ENCODE measurements at regions not wholly inside any gene's neighbourhood (a gene's known extent, or its start where the extent isn't known, plus 50 kb on each side); places are given as distances from the start of the nearest gene placed in this dataset.
A peak's percentile ranks its signal among the peaks of the same experiment; 100 is the strongest.
"Not testable (repeated sequence)": the region's sequence is repeated elsewhere in the genome, so short reads cannot be mapped to it uniquely, and the experiment has no call there.

DNA sequence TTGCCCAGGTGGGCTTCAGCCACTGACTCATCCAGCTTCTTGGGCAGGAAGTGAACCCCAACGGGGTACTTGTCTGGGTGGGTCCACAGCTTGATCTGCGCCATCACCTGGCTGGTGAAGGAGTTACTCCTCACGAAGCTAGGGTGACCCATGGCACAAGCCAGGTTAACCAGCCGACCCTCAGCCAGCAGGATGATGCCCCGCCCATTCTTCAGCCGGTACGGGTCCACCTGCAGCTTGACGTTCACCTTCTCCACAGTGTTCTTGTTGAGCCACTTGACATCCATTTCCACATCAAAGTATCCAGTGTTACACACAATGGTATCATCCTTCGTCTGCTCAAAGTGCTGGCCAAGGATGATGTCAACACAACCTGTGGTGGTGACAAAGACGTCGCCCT lies 121.3 kb upstream of the NXPH2 start:
- DNase-seq: no peak

DNA sequence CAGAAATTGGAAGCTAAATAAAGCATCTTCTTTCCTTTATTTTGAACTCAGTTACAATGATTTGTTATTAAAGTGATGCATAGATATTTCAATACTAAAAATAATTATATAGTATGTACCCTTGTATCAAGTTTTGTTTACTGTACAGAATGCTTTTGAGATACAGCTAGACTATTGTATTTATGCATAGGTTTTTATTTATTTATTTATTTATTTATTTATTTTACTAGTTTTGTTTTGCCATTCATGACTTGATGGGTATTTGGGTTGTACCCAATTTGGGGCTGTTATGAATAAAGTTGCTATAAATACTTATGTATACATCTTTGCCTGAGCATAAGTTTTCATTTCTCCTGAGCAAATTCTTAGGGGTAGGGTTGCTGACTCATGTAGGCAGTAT lies 118.7 kb upstream of the NXPH2 start:
- no peak for DNase-seq

DNA sequence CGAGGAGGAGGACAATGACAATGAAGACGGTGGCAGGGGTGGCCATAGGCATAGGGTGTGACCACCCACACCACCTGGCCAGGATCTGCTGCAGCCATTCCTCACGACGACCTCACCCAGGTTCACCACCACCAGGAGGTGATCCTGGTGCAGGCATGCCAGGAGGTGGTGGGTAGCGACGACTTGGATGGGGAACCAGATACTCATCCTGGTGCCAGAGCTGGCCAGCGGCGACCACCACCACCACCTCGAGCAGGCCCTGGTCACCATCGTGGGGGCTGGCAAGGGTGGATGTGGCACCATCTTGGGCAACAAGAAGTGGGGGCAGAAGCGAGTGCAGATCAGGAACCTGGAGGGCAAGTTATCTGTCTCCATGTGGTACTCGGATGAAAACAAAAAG lies 117.1 kb upstream of the NXPH2 start:
- DNase-seq: no peak

DNA sequence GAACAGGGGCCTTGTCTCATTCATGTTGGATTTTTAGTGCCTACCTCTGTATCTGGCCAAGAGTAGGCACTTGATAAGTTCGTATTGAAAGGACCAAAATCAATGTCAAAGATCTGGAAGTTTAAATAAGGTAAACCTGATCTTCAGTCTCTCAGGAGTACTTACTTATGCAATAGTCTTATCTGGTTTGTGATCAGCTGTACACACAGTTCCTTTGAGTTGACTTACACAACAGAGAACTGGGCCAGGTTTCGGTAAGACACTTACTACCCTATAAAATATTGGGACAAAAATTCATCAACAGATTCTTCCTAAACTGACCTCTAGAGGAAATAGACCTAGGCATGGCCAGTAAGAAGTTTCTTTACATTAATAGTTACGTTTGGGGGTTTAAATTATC lies 113.6 kb upstream of the NXPH2 start:
- no peak for DNase-seq

DNA sequence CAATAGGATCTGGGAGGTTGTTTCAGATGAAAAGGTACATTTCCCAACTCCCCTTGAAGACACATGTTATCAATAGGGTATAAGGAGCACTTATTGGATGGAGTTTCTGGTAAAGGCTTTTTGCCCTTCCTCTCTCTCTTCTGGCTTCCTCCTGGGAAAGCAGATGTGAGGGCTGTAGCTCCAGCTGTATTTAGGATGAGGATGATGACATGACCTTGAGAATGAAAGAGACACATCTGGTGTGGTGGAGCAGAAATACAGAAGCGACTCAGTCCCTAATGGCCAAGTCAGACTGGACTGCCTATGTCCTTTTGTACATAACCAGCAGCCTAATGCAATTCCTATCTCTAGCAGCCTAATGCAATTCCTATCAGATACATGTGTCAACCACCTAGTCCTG lies 100.9 kb upstream of the NXPH2 start:
- no peak for DNase-seq

DNA sequence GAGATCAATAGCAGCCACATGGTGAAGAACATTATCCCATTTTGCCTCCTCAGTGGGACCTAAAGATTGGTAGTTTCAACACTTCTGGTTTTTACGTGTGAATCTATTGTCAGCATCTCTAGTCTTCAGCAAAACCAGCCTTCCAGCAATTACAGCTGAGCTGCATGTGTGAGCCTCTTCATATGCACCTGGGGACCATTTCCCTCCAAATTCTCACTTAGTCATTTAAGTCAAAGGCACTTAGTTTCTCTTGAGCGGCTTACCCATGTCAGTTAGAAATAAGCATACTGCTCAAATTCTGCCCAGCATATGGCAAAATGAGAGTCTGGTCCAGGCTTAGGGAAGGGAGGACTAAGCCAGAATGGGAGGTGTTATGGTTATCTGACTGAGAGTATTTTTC lies 99.7 kb upstream of the NXPH2 start:
- DNase-seq: no peak

DNA sequence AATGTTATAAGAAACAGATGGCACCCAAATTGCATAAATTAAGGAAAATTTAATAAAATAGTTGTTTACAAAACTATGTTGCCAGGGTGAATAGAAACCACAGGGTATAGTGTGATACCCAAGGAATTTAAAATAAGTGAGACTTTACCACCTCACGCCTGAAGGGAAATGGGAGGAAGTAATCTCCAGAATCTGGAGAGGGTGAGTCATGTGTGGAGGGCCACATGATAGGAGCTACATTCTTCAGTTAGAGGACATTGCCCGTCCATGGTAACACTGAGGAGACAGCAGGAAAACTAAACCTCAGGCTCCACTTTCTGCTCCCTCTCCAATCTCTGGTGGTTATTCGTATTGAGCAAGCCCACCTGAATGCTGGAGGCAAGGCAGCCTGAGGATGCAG lies 97.2 kb upstream of the NXPH2 start:
- no peak for DNase-seq

DNA sequence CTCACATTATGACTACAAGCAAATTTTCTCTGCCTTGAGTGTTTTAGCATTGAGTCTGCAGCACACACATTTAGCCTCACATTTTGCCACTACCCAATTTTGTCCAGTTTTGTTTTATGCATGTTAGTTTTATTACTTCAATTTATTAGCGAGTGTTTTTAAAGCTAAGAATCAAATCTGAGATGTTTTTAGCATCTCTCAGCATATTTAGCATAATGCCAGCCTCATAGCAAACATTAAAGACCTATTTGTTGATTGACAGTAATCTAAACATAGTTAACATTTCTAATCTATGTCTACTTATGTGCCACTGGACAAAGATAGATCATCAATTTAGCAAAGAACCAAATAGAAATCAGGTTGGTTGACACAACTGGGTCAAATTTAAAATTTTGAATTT lies 94.1 kb upstream of the NXPH2 start:
- DNase-seq: no peak

DNA sequence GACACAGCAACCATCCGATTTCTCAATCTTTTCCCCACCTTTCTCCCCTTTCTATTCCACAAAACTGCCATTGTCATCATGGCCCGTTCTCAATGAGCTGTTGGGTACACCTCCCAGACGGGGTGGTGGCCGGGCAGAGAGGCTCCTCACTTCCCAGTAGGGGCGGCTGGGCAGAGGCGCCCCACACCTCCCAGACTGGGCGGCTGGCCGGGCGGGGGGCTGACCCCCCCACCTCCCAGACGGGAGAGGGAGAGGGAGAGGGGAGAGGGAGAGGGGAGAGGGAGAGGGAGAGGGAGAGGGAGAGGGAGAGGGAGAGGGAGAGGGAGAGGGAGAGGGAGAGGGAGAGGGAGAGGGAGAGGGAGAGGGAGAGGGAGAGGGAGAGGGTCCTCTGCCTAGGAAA lies 91.9 kb upstream of the NXPH2 start:
- not testable (repeated sequence) for DNase-seq

DNA sequence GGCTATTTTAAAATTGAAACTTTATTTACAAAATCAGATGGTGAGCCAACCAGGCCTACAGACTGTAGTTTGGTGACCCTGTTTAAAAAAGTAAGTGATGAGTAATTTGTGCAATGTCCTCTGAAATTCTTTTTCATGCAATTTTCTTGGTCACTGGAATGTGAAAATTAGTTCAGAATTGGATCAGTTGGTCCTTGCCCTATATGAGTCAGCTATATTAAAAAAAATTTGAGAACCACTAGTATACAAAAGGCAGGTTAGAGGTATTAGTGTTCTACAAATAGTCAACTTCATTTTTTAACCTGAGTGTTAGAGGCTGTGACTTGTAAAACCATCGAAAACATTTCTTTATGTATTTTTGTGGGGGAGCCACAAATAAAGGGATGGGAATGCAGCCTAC lies 91.1 kb upstream of the NXPH2 start:
- DNase-seq: no peak

DNA sequence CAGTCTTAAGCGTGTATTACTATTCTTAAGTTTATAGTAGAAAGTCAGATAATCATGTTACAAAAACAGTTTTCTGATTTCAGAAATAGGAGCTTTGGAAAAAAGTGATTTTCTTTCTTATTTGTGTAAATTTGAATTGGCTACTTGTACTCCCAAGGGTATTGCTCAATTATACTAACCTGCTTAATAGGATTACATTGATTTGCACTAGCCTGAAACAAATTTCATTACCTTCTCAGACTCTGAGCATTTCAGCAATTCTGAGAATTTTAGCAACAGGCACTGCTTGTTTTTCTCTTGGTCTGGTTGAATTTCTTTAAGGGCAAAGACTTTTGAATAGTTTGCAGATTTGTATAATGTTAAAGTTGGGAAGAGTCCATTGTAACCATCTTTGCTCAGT lies 87.2 kb upstream of the NXPH2 start:
- DNase-seq: no peak

DNA sequence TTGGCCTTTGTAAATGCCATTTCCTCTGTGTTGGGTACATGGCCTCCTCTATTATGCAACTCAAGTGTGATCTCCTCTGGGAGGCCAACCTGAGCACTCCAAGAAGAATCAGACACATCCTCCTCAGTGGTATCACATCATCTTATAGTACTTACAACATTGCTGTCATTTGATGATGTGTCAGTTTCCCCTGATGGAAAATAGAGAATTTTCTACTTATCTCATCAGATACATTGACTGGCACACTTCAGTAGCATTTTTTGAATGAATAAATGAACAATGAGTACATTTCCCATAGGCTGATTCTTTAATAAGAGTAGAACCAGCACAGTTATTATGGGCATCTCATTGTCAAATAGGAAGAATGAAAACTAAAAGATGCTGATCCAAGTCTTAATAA lies 86.6 kb upstream of the NXPH2 start:
- no peak for DNase-seq

DNA sequence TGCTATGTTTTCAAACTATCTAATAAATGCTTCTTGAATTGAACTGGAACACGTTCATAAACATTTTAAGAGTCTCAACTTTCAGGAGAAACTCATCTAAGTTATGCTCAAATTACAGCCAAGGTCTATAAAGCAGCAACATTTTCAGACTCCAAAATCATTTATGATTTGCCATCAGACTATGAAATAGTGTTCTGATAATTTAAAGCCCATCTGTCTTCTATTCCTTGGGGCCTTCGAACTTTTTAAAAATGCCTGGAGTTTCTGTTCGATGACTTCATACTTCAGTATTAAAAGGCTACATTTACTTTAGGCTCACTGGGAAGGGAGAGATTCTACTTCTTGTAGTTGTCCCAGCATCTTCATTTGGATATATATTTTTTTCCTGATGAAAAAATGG lies 73.6 kb upstream of the NXPH2 start:
- DNase-seq: no peak

DNA sequence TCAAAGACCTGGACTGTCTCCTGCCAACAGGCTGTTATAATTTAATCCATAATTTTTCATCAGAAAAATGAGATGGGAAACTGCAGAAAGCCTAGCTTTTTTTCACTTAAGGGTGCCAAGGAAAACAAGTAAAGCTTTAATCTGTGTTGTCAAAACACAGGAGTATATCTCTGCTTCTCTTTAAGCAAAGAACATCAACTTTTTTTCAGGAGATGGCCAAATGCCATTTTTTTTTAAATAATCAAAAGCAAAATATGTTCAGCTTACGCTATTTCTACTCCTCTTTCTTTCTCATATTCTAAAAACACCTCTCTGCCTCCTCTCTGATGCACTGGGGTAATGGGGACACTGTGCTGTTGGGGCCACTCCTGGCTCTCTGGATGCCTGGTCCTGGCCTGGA lies 73.1 kb upstream of the NXPH2 start:
- no peak for DNase-seq

DNA sequence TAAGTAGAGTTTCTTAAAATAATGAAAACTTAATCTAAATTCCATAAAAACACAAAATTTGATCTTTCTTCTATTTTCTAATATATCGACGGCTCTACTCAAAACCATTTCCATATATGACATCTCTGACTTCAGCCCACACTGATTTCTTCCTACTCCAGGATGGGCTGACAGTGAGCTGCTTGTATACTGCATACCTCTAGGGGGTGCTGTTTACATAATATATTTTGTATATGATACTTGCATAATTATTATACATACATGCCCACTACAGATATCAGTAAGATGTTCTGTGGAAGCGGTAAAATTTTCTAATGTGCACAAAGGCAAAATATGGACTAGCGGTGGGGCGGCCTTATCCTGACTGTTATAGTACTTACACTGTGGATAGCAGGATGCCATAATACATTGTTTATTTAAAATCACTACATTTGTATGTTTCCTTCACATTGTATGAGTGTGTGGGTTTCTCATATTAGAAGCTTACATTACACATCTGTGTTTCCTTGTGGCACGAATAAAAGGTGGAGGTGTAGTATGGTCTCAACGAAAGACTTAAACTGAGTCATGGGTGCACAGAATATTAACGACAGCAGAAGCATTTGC lies 66.1 kb upstream of the NXPH2 start:
- peak; percentile 5 for DNase-seq

DNA sequence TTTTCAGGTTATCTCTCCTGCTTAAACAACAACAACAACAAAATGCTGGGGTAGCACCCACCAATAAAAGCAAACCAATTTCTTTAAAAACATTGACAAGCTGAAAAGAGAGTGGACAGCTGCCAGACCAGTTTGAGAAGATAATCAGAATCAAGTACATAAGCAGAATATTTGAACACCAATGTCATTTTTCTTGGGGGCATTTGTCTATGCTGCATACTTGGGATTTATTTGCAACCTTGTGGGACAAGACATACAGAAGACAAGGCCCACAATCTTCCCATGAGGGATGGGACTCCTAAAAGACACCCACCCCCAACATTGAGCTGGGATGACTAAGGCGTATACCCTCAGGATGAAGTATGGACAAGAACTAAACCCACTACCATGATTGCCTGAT lies 62.2 kb upstream of the NXPH2 start:
- no peak for DNase-seq

DNA sequence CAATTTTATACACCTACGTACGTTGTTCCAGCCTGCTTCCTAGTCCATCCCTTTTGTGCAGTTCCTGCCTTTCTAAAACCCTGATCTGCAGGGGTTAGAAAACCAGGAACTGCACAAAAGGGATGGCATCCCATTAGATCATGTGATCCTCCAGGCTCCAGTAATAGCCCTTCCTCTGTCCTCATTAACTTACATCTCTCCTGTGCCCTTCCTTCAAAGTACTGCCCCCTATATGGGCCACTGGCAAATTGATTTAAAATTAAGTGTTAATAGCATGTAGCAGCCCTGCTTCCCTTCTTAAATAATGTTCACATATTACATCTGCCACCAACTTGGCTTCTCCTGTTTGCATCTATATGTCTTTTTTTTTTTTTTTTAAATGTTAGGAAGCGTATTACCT lies 61.3 kb upstream of the NXPH2 start:
- DNase-seq: no peak

DNA sequence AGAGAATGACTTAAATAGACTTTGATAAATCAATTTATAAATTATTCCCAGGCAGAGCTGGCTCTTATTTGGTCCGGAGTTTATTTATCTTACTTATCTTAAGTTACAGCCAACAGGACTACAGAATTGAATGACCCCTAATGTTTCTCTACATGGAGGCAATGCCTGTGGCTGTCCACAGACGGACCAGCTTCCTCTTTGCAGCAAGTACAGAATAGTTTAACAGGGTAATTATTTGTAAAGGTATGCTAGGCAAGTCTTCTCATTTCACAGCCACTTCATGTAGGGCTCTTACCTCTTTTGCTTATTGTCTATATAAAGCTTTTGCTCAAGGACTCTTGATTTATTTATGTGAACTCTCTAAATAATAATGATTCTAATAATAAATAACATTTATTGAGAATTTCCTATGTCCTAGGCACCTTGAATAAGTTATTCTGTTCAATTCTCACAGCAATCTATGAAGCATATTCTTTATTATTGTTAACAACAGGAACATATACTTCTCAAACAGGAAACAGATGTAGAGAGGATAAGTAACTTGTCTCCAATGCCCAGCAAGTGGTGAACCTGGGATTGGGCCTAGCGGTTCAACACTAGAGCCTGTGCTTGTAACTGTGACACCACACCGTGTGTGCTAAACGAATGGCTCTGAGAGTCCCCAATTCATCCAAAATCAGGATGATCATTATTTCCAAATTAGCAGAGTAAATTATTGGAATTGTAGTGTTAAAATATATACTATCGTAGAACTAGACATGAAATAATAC lies 58.8 kb upstream of the NXPH2 start:
- DNase-seq: no peak

DNA sequence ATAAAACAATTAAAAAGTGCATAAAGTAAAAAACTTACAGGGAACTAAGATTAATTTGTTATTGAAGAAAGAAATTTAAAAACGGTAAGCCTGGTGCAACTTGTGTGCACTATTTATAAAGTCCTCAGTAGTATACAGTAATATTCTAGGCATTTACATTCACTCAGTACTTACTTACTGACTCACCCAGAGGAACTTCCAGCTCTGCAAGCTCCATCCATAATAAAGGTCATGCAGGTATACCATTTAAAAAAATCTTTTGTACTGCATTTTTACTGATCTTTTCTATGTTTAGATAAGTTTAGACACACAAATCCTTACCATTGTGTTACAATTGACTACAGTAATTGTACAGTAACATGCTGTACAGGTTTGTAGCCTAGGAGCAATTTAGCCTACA lies 51.5 kb upstream of the NXPH2 start:
- no peak for DNase-seq

DNA sequence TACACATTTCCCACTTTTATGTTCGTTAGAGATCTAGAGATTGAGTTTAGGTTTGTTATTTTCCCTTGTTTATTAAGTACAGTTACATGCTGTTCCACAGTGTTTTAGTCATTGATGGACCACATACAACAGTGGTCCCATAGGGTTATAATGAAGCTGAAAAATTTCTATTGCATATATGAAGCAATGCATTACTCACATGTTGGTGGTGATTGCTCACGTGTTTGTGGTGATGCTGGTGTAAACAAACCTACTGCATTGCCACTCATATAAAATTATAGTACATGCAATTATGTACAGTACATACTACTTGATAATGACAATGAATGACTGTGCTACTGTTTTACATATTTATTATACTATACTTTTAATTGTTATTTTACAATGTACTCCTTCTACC lies 51.0 kb upstream of the NXPH2 start:
- no peak for DNase-seq

DNA sequence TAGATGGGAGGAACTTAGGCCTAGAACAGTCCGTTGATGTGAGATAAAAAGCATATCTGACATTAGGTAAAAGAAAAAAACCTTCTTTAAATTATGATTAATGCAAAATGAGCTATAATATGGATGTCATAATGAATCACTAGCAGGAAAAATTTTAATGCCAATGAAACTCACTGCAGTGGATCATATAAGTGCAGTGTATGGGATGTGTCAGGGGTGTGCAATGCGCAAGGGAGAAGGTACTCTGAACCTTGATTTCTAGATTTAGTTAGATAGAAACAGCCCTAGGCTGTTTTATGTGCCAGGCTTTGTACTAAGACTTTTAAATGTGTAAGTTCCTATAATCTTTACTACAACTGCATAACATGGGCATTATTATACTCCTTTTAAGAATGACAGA lies 50.4 kb upstream of the NXPH2 start:
- DNase-seq: no peak

Data from kidney glomerular epithelial cell (primary cell).